Lower lobe of right lung (tissue), 2 donors: ENCODE measurements at regions not wholly inside any gene's neighbourhood (a gene's known extent, or its start where the extent isn't known, plus 50 kb on each side); places are given as distances from the start of the nearest gene placed in this dataset.
"Not testable (repeated sequence)": the region's sequence is repeated elsewhere in the genome, so short reads cannot be mapped to it uniquely, and the experiment has no call there.

Experiments
- ATAC-seq, 2 donors: fragments of 200-7000 bp; cut with Tn5 transposase; one replicate each; pipeline ENCODE4 v1.9.1; 2020 to 2022; ENCODE audit warnings: mild to moderate bottlenecking in 2 of 2, moderate library complexity in 2 of 2
- DNase-seq: peaks from one replicate; pipeline ENCODE4 v3.0.0-alpha.2; 2020
- H3K27ac ChIP-seq: fragments of 200-600 bp; one replicate; pipeline ENCODE4 v1.8.0; 2022
- H3K27me3 ChIP-seq: fragments of 200-600 bp; one replicate; pipeline ENCODE4 v1.8.0; 2022; ENCODE audit warnings: low read depth
- H3K36me3 ChIP-seq: fragments of 200-600 bp; one replicate; pipeline ENCODE4 v1.8.0; 2022; ENCODE audit warnings: mild to moderate bottlenecking
- H3K4me1 ChIP-seq: fragments of 200-600 bp; one replicate; pipeline ENCODE4 v1.8.0; 2022
- H3K4me3 ChIP-seq: fragments of 200-600 bp; one replicate; pipeline ENCODE4 v1.8.0; 2022; ENCODE audit warnings: mild to moderate bottlenecking
- H3K9me3 ChIP-seq: fragments of 200-600 bp; one replicate; pipeline ENCODE4 v1.8.0; 2022
- intact Hi-C: fragments of 100-400 bp; cut with DNase I; formaldehyde crosslinking; loops from one replicate; pipeline ENCODE4 v1.11.0; 2022
- TF ChIP-seq, protein P1 (sequence below): fragments of 200-600 bp; IDR thresholded peaks from one replicate; pipeline ENCODE4 v1.8.0; 2022; ENCODE audit warnings: antibody characterized with exemption, mild to moderate bottlenecking
- donor health status: DM: no; HTN: yes; CAD: no; lungs with severe emphysema.

DNA sequence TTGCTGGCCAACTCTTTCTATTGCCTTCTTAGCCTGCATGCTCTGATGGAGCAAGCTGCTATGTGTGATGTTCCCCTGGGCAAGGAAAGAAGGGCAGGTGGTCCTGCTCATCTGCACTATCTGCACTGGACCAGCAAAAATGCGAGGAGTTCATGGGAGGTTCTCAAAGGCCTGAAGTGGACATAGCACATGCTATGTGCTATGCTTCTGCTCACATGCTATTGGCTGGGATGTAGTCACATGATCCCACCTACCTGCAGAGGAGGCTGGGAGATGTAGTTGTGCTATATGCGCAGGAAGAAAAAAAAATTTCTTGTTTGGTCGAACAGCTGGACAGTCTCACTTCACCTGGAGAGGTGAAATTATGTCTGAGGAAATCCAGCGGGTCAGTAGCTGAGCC lies 587.7 kb downstream of the MATN1 start:
- no peak for DNase-seq
- TF ChIP-seq, protein P1, sequence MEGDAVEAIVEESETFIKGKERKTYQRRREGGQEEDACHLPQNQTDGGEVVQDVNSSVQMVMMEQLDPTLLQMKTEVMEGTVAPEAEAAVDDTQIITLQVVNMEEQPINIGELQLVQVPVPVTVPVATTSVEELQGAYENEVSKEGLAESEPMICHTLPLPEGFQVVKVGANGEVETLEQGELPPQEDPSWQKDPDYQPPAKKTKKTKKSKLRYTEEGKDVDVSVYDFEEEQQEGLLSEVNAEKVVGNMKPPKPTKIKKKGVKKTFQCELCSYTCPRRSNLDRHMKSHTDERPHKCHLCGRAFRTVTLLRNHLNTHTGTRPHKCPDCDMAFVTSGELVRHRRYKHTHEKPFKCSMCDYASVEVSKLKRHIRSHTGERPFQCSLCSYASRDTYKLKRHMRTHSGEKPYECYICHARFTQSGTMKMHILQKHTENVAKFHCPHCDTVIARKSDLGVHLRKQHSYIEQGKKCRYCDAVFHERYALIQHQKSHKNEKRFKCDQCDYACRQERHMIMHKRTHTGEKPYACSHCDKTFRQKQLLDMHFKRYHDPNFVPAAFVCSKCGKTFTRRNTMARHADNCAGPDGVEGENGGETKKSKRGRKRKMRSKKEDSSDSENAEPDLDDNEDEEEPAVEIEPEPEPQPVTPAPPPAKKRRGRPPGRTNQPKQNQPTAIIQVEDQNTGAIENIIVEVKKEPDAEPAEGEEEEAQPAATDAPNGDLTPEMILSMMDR = no peak
- no peaks in the 10 kb centered on the region for H3K36me3 ChIP-seq
- intact Hi-C loops = no loop called here
- no peak overlapping the region for H3K4me3 ChIP-seq
- no peaks in the 10 kb centered on the region for H3K9me3 ChIP-seq
- no peaks in the 10 kb centered on the region for H3K4me1 ChIP-seq
- H3K27ac ChIP-seq = no peak overlapping the region
- H3K27me3 ChIP-seq = peaks cover 7% of the 10 kb centered on the region
- ATAC-seq = no peak

DNA sequence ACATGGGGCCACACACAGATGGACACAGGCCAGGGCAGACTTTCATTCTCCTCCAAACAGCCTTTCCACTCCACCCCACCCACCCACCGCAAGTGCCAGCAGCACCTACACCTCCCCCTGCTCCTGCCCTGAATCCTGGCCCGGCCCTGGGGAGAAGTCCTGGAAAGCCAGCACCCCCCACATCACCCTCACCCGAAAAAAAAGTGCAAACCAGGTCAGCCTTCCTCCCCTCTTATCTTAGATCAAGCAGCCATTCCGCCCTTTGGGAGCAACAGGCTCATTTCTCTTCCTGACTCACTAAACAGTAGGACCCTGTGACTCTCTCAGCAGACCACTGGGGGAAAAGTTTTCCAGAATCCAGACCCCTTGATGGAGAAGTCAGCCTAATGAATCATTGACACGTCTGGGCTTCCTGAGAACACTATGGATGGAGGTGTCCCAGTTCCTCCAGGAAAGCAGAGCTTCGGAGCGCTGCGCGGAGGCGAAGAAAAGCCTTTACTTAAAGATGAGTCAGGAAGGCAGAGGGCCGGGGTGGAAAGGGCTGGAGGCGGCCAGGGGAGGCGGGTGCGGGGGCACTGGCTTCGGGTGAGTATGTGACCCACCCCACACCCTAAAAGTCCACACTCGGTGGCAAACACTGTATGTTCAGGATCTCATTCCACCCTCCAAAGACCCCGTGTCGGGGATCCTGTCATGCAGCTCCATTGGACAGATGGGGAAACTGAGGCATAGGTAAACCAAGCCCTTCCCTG lies 588.7 kb downstream of the MATN1 start:
- TF ChIP-seq, protein P1 = no peak
- intact Hi-C loops = no loop called here
- DNase-seq (no peak), ATAC-seq (no peak)
- H3K27ac ChIP-seq = no peak overlapping the region
- H3K36me3 ChIP-seq = no peaks in the 10 kb centered on the region
- no peak overlapping the region for H3K4me3 ChIP-seq
- peaks cover 7% of the 10 kb centered on the region for H3K27me3 ChIP-seq
- no peaks in the 10 kb centered on the region for H3K4me1 ChIP-seq
- no peaks in the 10 kb centered on the region for H3K9me3 ChIP-seq

DNA sequence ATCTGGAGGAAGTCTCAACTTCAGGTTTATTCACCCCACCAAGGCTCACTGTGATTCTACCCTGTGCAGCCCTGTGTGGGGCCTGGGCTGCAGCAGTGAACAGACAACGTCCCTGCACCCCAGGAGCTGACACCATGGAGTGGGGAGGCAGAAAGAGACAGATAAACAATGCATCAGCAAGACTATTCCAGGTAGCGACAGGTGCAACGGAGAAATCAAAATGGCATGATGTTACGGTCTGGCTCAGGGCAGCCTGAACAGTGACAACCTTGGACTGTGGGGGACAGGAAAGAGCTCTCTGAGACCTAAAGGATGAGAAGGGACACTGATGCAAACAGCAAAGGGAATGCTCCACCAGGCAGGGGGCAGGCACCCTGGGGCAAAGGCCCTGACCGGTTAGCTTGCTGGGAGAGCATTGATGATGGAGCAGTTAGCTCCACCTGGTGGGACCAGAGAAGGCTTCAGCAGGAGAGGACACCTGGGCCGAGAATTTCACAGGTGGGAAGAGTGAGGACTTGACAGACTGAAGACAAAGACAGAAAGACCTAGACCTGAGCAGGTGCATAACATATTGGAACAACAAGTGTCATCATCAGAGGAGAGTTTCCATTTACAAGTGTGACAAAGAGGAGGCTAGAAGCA lies 589.9 kb downstream of the MATN1 start:
- DNase-seq (no peak), ATAC-seq (no peak)
- peaks cover 10% of the 10 kb centered on the region for H3K4me1 ChIP-seq
- H3K27ac ChIP-seq = no peak overlapping the region
- TF ChIP-seq, protein P1 = no peak
- no peaks in the 10 kb centered on the region for H3K9me3 ChIP-seq
- no peaks in the 10 kb centered on the region for H3K36me3 ChIP-seq
- peaks cover 7% of the 10 kb centered on the region for H3K27me3 ChIP-seq
- intact Hi-C loops = no loop called here
- H3K4me3 ChIP-seq = no peak overlapping the region

DNA sequence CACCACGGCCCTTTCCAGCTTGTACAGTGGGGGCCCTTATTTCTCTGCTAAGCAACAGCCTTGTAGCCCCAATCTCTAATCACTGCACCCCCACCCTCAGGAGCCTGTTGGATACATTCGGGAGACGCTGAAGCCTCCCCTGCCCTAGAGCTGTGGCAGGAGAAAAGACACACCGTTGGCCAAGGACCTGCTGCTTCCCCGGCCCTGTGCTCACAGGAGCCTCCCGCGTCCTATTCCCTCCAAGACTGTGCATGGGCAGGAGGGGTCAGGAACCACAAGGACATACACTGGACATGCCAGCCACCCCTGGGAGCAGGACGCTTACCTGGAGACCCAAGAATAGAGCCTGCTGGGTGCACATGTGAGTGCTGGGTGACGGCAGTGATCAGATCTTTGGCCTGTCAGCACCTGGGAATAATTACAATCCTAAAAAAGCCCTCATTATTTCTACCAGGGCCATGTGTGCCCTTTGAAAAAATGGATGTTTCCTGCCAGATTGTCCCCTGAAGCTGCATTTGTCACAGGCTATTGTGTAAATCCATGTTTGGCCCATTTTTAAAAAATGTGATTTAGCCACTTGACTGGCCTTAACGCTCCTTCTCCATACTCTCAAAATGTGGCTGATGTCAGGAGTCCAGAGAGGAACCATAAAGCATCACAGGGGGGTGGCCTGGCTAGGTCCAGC lies 590.6 kb downstream of the MATN1 start:
- no peak overlapping the region for H3K27ac ChIP-seq
- no peak for ATAC-seq
- H3K4me1 ChIP-seq = peaks cover 10% of the 10 kb centered on the region
- intact Hi-C loops = no loop called here
- peaks cover 7% of the 10 kb centered on the region for H3K27me3 ChIP-seq
- H3K36me3 ChIP-seq = no peaks in the 10 kb centered on the region
- TF ChIP-seq, protein P1 = no peak
- DNase-seq = no peak
- no peaks in the 10 kb centered on the region for H3K9me3 ChIP-seq
- H3K4me3 ChIP-seq = no peak overlapping the region

DNA sequence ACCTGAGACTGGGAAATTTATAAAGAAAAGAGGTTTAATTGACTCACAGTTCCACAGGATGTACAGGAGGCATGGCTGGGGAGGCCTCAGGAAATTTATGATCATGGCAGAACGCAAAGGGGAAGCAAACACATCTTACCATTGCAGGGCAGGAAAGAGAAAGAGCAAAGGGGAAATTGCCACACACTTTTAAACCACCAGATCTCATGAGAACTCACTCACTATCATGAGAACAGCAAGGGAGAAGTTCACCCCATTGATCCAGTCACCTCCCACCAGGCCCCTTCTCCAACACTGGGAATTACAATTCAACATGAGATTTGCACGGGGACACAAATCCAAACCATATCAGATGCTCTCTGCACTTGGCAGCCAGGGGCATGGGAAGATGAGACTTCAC lies 592.8 kb downstream of the MATN1 start:
- ATAC-seq = peak; percentile 41 to 56
- peak overlapping the region; percentile 56 for H3K27ac ChIP-seq

DNA sequence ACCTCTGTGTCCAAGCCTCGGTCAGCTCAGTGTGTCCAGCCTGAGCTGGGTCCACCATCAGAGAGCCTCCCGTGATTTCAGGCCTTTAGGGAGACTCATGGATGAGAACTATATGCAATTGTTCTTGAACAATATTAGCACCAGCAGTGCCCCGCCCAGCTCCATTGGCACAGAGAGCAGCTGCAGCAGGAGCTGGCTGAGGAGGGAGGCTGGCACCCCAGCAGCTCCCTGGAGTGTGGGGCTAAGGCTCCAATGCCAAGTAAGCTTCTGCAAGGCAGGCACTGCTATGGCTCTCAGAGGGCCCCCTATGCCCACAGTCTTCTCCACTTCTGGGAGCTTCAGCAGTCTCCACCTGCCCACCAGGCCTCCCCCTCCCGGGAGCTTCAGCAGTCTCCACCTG lies 593.3 kb downstream of the MATN1 start:
- intact Hi-C loops = no loop called here
- ATAC-seq (peak; percentile 19 to 37), DNase-seq (no peak)
- H3K27me3 ChIP-seq = peaks cover 7% of the 10 kb centered on the region
- no peaks in the 10 kb centered on the region for H3K36me3 ChIP-seq
- no peaks in the 10 kb centered on the region for H3K9me3 ChIP-seq
- TF ChIP-seq, protein P1 = no peak
- H3K27ac ChIP-seq = peak overlapping the region; percentile 56
- peaks cover 10% of the 10 kb centered on the region for H3K4me1 ChIP-seq
- peak overlapping the region; percentile 38 for H3K4me3 ChIP-seq

More for the DNA sequence above, 592.8 kb downstream of the MATN1 start:
- Histone ChIP-seq H3K4me1 (peaks cover 10% of the 10 kb centered on the region), H3K4me3 (peak overlapping the region; percentile 38)
- intact Hi-C loops, DNase-seq, H3K9me3 ChIP-seq, H3K27me3 ChIP-seq, H3K36me3 ChIP-seq: not testable (repeated sequence)
